NCI-H510A (cell line): ENCODE measurements at regions not wholly inside any gene's neighbourhood (a gene's known extent, or its start where the extent isn't known, plus 50 kb on each side); places are given as distances from the start of the nearest gene placed in this dataset.
A peak's percentile ranks its signal among the peaks of the same experiment; 100 is the strongest.
"Not testable (repeated sequence)": the region's sequence is repeated elsewhere in the genome, so short reads cannot be mapped to it uniquely, and the experiment has no call there.

Source experiments
- DNase-seq: peaks from one replicate; lab custom pipeline; 2025; lab: John Stamatoyannopoulos, UW

GRCh38 chr1:109857702-109858101 lies 52.9 kb upstream of the CSF1 start:
- DNase-seq = not testable (repeated sequence)

- not testable (repeated sequence) for DNase-seq
Measured at GRCh38 chr1:109855986-109856385, 54.7 kb upstream of the CSF1 start.

GRCh38 chr1:109853972-109854371 lies 56.7 kb upstream of the CSF1 start:
- not testable (repeated sequence) for DNase-seq

GRCh38 chr1:109852221-109853015 lies 58.2 kb upstream of the CSF1 start:
- DNase-seq = not testable (repeated sequence)

GRCh38 chr1:109850827-109851226 lies 59.8 kb upstream of the CSF1 start:
- DNase-seq = no peak

- no peak for DNase-seq
Measured at GRCh38 chr1:109850194-109850593, 60.5 kb upstream of the CSF1 start.

- no peak for DNase-seq
Measured at GRCh38 chr1:109849655-109850054, 61.0 kb upstream of the CSF1 start.

GRCh38 chr1:109847251-109847650 lies 63.4 kb upstream of the CSF1 start:
- DNase-seq = no peak

GRCh38 chr1:109846846-109847245 lies 63.8 kb upstream of the CSF1 start:
- DNase-seq = no peak

- peak; percentile 35 for DNase-seq
Measured at GRCh38 chr1:109846162-109846561, 64.5 kb upstream of the CSF1 start.

- no peak for DNase-seq
Measured at GRCh38 chr1:109845658-109846057, 65.0 kb upstream of the CSF1 start.

- DNase-seq = no peak
Measured at GRCh38 chr1:109844609-109845008, 66.0 kb upstream of the CSF1 start.

GRCh38 chr1:109840011-109840629 lies 70.5 kb upstream of the CSF1 start:
- DNase-seq = no peak

- DNase-seq = not testable (repeated sequence)
Measured at GRCh38 chr1:109839276-109839675, 71.4 kb upstream of the CSF1 start.

- no peak for DNase-seq
Measured at GRCh38 chr1:109838838-109839240, 71.8 kb upstream of the CSF1 start.

GRCh38 chr1:109837852-109838570 lies 72.6 kb upstream of the CSF1 start:
- no peak for DNase-seq

GRCh38 chr1:109835645-109836044 lies 71.9 kb upstream of the EPS8L3 start:
- not testable (repeated sequence) for DNase-seq

GRCh38 chr1:109834951-109835350 lies 71.2 kb upstream of the EPS8L3 start:
- DNase-seq = no peak

GRCh38 chr1:109832945-109833344 lies 69.2 kb upstream of the EPS8L3 start:
- no peak for DNase-seq

- no peak for DNase-seq
Measured at GRCh38 chr1:109828756-109829505, 65.2 kb upstream of the EPS8L3 start.

GRCh38 chr1:109827986-109828385 lies 64.3 kb upstream of the EPS8L3 start:
- DNase-seq = no peak

- no peak for DNase-seq
Measured at GRCh38 chr1:109827466-109827865, 63.7 kb upstream of the EPS8L3 start.
